CD4-positive, alpha-beta T cell treated with Interleukin-21 for 1 hour (primary cell): ENCODE measurements at regions not wholly inside any gene's neighbourhood (a gene's known extent, or its start where the extent isn't known, plus 50 kb on each side); places are given as distances from the start of the nearest gene placed in this dataset.

Experiments
- DNase-seq: peaks from one replicate; pipeline ENCODE4 v3.0.0-alpha.2; 2020

DNA sequence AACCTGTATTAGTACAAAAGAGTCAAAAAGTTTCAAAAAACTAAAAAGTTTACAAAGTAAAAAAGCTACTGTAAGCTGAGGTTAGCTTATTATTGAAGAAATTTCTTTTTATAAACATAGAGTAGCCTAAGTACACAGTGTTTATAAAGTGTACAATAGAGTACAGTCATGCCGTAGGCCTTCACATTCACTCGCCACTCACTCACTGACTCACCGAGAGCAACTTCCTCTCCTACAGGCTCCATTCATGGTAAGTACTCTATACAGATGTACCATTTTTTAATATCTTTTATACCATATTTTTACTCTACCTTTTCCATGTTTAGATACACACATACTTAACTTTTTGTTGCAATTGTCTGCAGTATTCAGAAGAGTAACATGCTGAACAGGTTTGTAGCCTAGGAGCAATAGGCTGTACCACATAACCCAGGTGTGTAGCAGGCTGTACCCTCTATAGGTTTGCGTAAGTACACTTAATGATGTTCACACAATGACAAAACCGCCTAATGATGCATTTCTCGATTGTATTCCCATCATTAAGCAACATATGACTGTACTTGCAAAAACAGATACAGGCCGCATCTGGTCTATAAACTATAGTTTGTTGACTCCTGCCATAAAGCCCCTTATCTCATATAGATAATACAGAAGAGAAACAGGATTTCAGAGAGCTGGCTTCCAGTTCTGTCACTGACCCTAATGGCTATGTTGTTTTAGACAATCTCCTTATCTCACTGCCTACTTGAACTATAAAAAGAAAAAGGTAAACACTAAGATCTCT is 438.8 kb downstream of the HTR7 start:
- no peak for DNase-seq

DNA sequence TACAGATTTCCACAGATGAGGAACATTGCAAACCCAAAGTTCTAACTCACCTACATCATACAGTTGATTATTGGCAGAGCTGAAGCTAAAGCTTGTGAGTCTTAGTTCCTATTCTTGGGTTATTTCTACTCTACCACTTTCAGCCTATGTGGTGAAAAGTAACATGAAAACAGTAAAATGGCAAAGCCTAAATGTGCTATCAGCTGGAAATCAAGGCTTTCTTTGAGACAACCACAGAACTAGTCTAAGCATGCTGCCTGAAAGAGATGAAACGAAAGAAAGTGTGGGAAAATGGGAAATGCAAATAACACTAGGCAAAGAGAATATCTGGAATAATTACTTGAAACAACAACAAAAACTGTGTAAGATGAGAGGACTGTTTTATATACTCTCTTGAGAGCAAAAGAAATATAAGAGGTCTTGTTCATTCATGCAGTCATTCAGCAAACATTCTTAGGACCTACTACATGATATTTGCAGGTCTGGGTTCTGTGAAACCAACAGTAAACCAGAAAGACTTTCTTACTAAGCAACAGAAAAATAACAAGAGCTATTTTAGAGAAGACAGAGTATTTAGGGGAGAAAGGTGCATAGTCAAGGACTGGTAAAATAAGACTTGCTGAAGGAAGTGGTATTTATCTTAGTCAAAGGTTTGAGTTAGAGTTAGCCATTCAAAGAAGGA is 437.1 kb downstream of the HTR7 start:
- DNase-seq: no peak

DNA sequence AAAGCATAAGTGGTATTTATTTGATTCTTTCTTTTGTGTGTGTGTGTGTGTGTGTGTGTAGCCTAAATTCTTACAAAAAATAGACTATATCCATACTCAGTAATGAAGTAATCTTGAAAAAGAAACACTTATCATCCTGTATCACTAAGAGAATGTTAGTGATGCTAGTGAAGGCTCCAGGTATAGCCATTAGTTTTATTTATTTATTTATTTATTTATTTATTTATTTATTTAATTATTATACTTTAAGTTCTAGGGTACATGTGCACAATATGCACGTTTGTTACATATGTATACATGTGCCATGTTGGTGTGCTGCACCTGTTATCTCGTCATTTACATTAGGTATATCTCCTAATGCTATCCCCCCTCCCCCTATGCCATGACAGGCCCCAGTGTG is 436.0 kb downstream of the HTR7 start:
- no peak for DNase-seq

DNA sequence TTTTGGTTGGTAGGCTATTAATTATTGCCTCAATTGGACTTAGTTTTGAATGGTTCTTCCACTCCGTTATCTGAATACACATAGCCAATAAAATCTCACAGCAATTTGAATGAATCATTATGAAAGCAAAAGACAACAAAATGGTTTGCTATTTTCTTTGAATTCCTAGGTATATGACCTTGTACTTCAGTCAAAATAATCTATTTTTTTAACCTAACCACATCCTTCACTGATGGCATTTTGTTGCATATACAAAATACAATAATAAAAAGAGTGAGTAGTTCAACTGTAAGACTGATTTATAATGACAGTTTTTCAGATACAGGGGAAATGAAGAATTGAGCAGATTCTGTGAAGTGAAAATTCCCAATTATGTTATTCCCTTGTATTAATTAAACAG is 433.1 kb downstream of the HTR7 start:
- DNase-seq: no peak

DNA sequence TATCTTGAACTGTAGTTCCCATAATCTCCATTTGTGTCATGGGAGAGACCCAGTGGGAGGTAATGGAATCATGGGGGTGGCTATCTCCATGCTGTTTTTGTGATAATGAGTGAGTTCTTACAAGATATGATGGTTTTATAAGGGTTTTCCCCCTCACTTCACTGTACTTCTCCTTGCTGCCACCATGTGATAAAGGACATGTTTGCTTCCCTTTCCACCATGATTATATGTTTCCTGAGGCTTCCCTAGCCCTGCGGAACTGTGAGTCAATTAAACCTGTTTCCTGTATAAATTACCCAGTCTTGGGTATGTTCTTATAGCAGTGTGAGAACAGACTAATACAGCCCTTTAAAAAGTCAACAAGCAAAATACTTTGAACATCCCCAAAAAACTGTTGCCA is 427.7 kb downstream of the HTR7 start:
- DNase-seq: no peak

DNA sequence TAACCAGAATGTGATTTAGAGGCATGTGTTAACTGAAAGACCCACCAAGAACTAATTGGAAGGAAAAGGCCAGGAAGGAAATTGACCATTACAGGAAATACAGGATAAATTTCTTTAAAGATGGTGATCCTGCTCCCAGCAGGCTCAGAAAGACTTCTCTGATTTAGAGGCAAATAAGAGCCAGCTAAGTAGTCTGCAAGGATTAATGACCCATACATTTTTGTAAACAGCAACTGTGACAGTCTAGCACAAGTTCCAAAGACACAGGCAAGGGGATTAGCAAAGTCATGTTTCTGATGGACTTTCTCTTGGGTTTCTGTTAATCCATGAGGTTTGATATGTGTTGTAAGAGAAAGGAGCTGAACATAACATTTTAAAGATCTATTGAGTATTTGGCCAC is 425.0 kb downstream of the HTR7 start:
- DNase-seq: no peak

DNA sequence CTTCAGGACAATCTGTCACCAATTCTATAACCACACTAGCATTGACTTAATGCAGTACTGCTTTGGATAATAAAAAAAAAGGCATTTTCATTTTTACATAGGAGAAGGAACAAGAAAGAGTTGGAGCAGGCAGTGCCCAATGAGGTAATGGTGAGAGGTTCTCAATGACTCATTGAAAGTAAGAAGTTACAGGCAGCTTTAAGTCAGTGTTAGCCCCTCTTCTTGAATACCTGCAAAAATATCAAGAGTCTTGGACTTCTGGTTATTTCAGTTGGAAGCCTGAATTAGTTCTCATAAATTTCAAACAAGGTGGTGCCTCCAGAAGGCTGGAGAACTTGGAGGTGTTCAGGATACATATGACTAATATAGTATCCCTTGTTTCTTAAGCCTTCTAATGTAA is 422.5 kb downstream of the HTR7 start:
- DNase-seq: no peak

DNA sequence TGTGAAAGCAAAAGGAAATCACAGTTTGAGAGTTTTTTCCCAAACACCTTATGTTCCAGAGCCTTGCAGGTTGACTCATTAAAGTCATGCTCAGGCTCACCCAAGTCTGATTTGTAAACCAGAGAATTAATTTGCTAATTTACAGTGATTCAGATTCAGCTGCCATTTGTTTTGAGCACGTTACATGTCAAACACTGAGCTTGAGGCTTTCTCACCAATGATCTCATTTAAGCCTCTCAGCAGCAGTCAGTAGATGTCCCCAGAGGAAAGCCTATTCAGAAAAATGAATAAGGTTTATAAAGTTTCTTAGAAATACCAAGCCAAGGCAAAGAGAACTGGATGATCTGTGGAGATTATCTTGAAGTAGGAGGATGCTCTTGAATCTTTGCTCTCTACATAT is 420.4 kb downstream of the HTR7 start:
- no peak for DNase-seq

DNA sequence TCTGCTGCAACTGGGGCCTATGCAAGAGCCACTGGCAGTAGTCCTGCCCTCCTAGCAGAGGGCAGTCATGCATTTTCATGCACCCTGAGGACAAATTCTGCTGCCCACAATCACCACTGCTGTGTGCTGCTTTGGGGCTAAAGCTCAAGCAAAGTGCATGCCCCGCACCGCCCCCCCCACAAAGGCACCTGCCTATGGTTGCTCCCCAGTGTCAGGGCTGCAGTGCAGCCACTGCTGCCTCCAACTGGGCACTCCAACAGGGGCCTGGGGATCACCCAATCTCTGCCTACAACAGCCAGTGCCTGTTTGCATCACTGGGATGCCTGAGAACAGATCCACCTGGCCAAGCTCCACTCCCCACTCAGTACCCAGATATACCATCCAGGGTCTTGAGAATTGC is 417.0 kb downstream of the HTR7 start:
- no peak for DNase-seq

DNA sequence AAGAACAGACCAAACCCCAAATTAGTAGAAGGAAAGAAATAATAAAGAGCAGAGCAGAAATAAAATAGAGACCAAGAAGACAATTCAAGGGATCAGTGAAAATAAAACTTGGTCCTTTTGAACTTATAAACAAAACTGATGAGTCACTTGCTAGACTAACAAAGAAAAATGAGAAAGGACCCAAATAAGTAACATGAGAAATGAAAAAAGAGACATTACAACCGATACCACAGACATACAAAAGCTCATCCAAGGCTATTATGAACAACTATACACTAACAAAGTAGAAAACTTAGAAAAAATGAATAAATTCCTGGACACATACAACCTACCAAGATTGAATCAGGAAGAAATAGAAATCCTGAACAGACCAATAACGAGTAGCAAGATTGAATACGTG is 414.5 kb downstream of the HTR7 start:
- no peak for DNase-seq

DNA sequence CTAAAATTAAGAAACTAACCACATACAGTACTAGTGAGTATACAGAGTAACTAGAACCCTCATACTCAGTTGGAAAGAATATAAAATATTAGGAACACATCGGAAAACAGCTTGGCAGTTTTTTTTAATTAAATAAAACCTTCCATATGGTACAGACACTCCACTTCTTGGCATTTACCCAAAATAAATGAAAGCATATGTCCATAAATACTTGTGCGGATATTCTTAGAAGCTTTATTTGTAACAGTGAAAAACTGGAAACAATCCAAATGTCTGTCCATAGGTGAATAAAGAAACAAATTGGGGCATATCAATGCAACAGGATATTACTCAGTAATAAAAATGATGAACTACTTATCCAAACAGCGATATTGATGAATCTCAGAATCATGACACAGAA is 410.0 kb downstream of the HTR7 start:
- no peak for DNase-seq

DNA sequence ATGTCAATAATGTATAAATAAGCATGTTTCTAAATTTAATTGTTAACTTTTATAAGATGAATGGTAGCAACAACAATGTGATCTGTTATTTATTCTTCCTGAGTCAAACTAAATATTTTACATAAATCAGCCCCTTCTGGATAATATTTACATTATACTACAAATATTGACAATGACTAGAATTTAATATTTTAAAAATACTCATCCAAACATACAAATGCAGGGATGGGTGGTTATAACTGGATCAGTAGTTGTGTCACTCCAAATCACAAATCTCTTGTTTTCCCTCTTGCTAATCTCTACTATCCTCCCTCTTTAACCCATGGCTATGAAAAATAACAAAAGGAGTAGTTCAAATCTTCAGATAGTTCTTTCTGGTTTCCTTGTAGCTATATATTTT is 407.0 kb downstream of the HTR7 start:
- no peak for DNase-seq

DNA sequence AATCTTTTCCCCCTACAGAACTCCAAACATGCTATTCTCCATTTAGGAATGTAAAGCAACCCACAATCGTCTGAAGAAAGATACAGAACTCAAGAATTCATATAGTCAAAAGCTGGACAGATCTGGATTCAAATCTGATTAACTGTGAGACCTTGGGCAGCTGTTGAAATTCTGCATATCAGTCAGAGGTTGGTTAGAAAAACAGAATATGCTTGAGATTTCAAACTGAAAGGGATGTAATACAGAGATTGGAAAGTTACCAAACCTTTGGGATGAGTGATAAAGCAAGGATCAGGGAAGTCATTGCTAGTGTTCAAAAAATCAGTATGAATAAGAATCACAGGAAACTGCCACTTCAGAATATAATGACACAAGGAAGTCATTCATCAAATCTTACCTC is 406.6 kb downstream of the HTR7 start:
- DNase-seq: no peak

DNA sequence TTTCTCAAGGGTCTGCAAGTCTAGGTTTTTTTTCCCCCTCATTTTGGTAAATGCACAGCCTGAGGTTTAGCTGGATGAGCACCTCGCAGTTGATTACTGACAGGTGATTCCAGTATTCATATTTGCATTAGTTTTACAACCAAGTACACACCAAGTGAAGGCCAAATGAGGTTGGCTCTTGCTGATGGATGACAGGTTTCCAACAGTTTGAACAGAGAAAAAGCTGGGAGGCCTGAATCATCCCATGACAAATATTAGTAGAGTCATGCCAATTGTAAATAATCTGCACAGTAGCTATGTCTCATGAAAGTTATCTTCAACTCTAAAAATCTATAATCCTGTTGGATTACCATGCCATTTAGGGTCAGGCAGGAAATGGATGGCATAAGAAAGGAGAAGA is 399.8 kb downstream of the HTR7 start:
- no peak for DNase-seq

DNA sequence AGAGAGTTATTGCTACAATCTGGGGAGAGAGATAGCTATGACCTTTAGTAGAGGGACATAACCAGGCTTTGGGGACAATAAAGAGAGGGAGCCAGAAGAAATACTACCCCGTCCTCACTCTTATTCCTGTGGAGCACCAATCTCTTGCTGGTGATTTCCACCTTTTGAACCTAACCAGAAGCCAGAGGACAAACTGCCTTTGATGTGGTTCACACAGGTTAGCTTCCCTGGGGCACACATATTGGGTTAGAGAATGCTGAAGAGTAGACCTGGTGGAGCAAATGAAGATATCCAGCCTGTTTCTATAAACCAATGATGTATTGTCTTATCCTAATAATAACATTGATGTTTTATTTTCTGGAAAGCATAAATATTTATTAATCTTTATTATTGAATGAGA is 399.3 kb downstream of the HTR7 start:
- no peak for DNase-seq

DNA sequence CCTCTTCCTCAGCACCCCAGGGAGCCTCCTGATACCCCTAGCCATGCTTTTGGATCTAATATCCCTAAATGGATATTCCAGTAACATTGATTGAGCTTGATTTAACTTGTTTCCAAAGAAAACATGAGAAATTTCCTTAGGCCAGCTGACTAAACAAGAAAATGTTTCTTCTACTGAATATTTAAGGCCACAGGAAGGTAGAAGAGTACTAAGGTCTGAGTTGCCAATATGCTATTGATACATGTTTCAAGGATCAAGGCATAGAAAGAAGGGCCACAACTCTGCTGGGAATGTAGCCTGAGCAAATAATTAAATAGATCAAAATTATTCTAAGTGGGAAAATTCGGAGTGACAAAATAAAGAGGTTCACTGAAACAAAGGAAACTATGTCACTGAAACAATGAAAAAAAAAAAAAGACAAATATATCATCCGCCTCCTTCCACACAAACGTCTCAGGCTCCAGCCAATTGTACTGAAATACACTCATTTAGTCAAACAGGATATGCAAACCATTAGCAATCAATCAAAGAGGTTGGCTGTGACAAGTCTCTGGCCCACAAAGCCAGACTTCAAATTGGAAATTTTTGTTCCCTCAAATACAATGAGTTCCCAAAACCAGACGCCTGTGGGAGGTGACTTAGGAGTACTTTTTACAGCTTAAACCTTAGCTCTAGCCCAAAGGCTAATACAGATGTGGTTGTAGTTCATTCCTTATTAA is 396.2 kb downstream of the HTR7 start:
- DNase-seq: no peak

DNA sequence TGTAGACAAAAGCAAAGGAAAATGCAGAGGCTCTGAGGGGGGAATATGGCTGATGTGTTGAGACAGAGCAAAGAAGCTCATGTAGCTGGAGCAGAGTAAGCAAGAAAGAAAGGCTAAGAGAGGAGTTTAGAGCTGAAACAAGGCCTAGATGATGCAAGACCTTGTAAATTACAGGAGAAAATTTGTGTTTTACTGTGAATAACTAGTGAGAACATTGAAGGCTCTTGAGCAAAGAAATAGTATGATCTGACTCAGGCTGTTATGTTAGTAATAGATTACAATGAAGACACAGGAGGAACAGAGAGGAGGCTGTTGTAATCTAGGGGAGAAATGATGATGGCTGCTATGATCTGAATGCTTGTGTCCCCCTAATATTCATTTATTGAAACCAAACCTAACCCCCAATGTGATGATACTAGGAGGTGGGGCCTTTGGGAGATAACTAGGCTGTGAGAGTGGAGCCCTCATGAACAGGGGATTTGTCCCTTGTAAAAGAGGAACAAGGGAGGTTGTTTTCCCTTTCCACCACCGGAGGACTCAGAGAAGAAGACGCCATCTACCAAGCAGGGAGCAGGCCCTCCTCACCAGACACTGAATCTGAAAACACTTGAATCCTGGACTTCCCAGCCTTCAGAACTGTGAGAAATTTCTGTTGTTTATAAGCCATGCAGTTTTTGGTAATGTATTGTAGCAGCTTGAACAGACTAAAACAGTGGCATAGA is 394.9 kb downstream of the HTR7 start:
- no peak for DNase-seq

DNA sequence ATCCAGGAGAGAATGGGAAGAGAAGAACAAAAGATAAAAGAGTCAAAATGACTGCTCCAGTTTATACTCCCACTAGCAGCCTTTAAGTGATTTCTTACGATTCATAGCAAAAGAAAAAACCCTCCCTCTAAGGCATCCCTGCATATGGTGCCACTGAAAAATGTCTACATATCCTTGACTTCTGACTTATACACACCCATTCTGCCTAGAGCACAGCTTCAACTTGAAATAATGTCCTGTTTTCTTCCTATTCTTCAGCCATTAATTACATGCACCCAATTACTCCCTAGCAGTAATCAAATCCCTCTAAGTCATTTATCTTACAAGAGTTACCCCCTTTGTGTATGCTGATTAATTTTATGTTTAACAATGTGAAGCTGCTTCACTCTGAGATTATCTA is 393.5 kb downstream of the HTR7 start:
- no peak for DNase-seq

DNA sequence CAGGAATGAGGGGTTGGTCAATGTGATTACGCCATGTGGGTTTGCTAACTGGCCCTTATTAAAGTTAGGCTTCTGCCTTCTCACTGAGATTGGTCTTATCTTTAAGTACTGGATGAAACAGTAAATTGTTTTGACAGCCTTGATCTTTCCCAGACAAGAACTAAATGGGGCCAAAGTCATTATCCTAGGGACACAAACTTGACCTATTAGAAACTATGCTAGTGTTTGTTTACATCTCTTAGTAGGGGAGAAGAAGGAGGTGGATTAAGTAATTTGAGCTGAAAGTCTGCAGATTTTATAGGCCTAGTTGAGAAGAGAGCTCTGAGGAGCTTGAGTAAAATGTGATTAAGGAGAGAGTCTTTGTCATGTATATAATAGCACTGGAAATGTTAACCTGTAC is 386.9 kb downstream of the HTR7 start:
- DNase-seq: no peak

DNA sequence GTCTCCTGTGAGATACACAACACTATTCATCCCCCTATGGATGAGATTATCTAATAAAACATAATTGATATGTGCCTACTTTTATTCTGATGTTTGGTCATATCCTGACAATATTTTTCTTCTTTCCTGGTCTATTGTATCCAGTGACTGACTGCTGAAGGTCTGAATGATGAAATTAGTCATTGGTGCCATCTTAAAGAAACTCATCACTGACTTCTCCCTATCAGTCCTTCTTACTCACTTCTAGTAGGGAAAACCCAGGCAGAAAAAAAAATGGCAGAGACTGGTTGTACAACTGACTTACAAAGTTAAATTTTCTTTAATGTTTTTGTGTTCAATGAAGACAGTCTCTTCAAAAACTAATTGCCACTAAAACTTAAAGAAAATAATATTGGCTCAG is 377.4 kb downstream of the HTR7 start:
- no peak for DNase-seq

DNA sequence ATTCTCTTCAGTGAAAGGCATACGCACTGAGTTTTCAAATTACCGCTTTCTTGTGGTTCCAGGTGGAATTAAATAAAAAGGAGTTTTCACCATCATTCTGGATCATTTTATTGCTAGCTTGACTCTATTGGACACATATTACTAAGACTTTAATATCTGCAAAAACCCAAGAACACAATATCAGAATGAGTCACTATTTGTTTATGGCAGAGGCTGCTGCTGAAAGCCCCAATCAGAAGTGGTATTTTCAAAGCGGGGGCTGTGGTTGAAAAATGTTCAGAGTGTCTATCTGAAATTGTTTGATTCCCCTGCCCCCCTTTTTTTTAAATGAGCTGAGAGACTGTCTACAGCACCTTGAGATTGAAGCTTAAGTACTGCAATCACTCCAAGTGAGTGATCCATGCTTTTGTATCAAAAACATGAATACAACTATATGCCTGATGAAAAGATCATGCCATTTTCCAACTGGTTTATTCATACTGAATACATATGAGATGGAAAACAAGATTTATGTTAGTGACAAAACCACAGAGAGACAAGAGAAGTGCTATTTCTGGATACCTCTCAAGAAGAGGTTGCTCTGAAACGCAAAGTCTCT is 376.4 kb downstream of the HTR7 start:
- DNase-seq: no peak

DNA sequence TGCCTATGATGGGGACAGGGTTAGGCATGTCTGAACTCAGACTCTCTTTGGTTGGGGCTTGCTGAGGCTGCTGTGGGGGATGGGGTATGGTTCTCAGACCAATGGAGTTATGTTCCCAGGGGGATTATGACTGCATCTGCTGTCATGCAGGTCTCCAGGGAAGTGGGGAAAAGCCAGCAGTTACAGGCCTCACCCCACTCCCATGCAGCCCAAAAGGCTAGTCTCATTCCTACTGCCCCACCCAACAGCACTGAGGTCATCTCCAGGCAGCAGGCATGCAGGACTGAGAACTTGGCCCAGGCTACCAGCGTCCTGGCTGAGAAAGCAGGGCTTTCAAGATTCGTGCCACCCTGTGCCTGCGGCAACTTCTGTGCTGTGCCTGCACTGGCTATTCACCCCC is 373.3 kb downstream of the HTR7 start:
- DNase-seq: no peak

DNA sequence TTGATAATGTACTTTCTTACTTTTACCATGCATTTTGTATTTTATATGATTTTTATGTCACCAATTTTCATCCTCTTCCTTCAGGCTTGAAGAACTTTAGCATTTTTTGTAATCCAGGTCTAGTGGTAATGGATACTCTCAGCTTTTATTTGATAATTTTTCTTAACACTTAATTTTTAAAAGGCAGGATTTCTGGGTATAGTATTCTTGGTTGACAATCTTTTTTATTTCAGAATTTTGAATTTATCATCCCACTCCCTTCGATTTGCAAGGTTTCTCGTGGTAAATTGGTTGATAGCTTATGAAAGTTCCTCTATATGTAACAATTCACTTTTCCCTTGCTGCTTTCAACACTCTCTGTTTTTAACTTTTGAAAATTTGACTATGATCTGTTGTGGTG is 363.7 kb downstream of the HTR7 start:
- no peak for DNase-seq
